HPDE6-E6E7 (cell line): ENCODE measurements at regions not wholly inside any gene's neighbourhood (a gene's known extent, or its start where the extent isn't known, plus 50 kb on each side); places are given as distances from the start of the nearest gene placed in this dataset.

Experiments
- DNase-seq: peaks from one replicate; pipeline ENCODE4 v3.0.0; 2011; ENCODE audit warnings: missing footprints; ENCODE audit errors: extremely low spot score

GRCh38 chr18:78150590-78150989 lies 829.0 kb upstream of the SALL3 start:
- DNase-seq: no peak

- DNase-seq: no peak
Observed at GRCh38 chr18:78151234-78151633, 828.4 kb upstream of the SALL3 start.

GRCh38 chr18:78151948-78152725 lies 827.5 kb upstream of the SALL3 start:
- no peak for DNase-seq

GRCh38 chr18:78153362-78153761 lies 826.3 kb upstream of the SALL3 start:
- DNase-seq: no peak

- no peak for DNase-seq
Observed at GRCh38 chr18:78154444-78154843, 825.2 kb upstream of the SALL3 start.

GRCh38 chr18:78154853-78155252 lies 824.8 kb upstream of the SALL3 start:
- DNase-seq: no peak

- DNase-seq: no peak
Observed at GRCh38 chr18:78156466-78156865, 823.2 kb upstream of the SALL3 start.

- DNase-seq: no peak
Observed at GRCh38 chr18:78158943-78159342, 820.7 kb upstream of the SALL3 start.

GRCh38 chr18:78159397-78159796 lies 820.2 kb upstream of the SALL3 start:
- DNase-seq: no peak

GRCh38 chr18:78160961-78161656 lies 818.5 kb upstream of the SALL3 start:
- DNase-seq: no peak

GRCh38 chr18:78165525-78165924 lies 814.1 kb upstream of the SALL3 start:
- no peak for DNase-seq

GRCh38 chr18:78168526-78168925 lies 811.1 kb upstream of the SALL3 start:
- DNase-seq: no peak

GRCh38 chr18:78169174-78169864 lies 810.3 kb upstream of the SALL3 start:
- no peak for DNase-seq

GRCh38 chr18:78171954-78172353 lies 807.7 kb upstream of the SALL3 start:
- no peak for DNase-seq

- DNase-seq: no peak
Observed at GRCh38 chr18:78174737-78175136, 804.9 kb upstream of the SALL3 start.

GRCh38 chr18:78178812-78179211 lies 800.8 kb upstream of the SALL3 start:
- DNase-seq: no peak

GRCh38 chr18:78180741-78181140 lies 798.9 kb upstream of the SALL3 start:
- DNase-seq: no peak

GRCh38 chr18:78183815-78184214 lies 795.8 kb upstream of the SALL3 start:
- DNase-seq: no peak

- no peak for DNase-seq
Observed at GRCh38 chr18:78191276-78191675, 788.3 kb upstream of the SALL3 start.

GRCh38 chr18:78192054-78192453 lies 787.6 kb upstream of the SALL3 start:
- no peak for DNase-seq

- DNase-seq: no peak
Observed at GRCh38 chr18:78196280-78196679, 783.3 kb upstream of the SALL3 start.

- DNase-seq: no peak
Observed at GRCh38 chr18:78199002-78199401, 780.6 kb upstream of the SALL3 start.

GRCh38 chr18:78199611-78200010 lies 780.0 kb upstream of the SALL3 start:
- no peak for DNase-seq
